SK-N-SH (cell line): ENCODE measurements at regions not wholly inside any gene's neighbourhood (a gene's known extent, or its start where the extent isn't known, plus 50 kb on each side); places are given as distances from the start of the nearest gene placed in this dataset.

Experiments used
- CTCF ChIA-PET: fragments of 300-600, 350-600 bp; formaldehyde crosslinking; extraction: SDS; loops from one replicate; lab custom pipeline; 2021; lab: Yijun Ruan, JAX
- POLR2A ChIA-PET: fragments of 350-600 bp; sonication (Branson Sonifier 250); formaldehyde crosslinking; extraction: SDS; loops from one replicate; lab custom pipeline; 2020; ENCODE audit warnings: antibody characterized with exemption, inconsistent platforms; lab: Yijun Ruan, JAX
- DNase-seq: peaks from one replicate; pipeline ENCODE4 v3.0.0; 2012
- H2AFZ ChIP-seq: fragments of 200-600 bp; sonication (generic); 2 replicates; pipeline ENCODE4 v1.8.1; 2016; ENCODE audit warnings: antibody characterized with exemption, mild to moderate bottlenecking, low read depth
- H3F3A ChIP-seq: fragments of 200-600 bp; sonication (generic); replicated peaks from 2 replicates; pipeline ENCODE3; 2016; ENCODE audit warnings: antibody characterized with exemption, mild to moderate bottlenecking; ENCODE audit not compliant: insufficient read depth
- H3K27ac ChIP-seq, 2 experiments: fragments of 200-500 bp in 1 of 2; fragments of 200-600 bp in 1 of 2; sonication (Bioruptor generic) in 1 of 2; sonication (generic), shearing (Covaris generic) in 1 of 2; 2 replicates each; pipeline versions ENCODE4 v1.5.1 to v1.6.1; 2014 to 2016; ENCODE audit warnings: low read depth in 2 of 2, inconsistent platforms in 1 of 2, low read length in 1 of 2, mild to moderate bottlenecking in 1 of 2, mixed read lengths in 1 of 2
- H3K27me3 ChIP-seq: fragments of 200-600 bp; sonication (generic), shearing (Covaris generic); 2 replicates; pipeline ENCODE4 v1.6.1; 2016; ENCODE audit warnings: mixed run types; ENCODE audit not compliant: insufficient read depth
- H3K36me3 ChIP-seq, 2 experiments: fragments of 200-500 bp in 1 of 2; fragments of 200-600 bp in 1 of 2; sonication (Bioruptor generic) in 1 of 2; sonication (generic) in 1 of 2; replicated peaks in 1 of 2; 2 replicates each; pipeline versions ENCODE3 to v1.5.1; 2014 to 2016; ENCODE audit warnings: low read length in 1 of 2, mild to moderate bottlenecking in 1 of 2; ENCODE audit not compliant: insufficient read depth in 2 of 2, control insufficient read depth in 1 of 2
- H3K4me1 ChIP-seq, 2 experiments: fragments of 200-500 bp in 1 of 2; fragments of 200-600 bp in 1 of 2; sonication (Bioruptor generic) in 1 of 2; sonication (generic), shearing (Covaris generic) in 1 of 2; 2 replicates each; pipeline versions ENCODE4 v1.5.1 to v1.6.1; 2014 to 2016; ENCODE audit warnings: low read depth in 1 of 2, low read length in 1 of 2, mixed run types in 1 of 2; ENCODE audit not compliant: insufficient read depth in 2 of 2, control insufficient read depth in 1 of 2
- H3K4me2 ChIP-seq: fragments of 200-600 bp; sonication (generic), shearing (Covaris generic); 2 replicates; pipeline ENCODE4 v1.6.1; 2017; ENCODE audit warnings: mixed run types
- H3K4me3 ChIP-seq, 2 experiments: fragments of 200-500 bp in 1 of 2; fragments of 200-600 bp in 1 of 2; sonication (Bioruptor generic) in 1 of 2; sonication (generic), shearing (Covaris generic) in 1 of 2; 2 replicates each; pipeline versions ENCODE4 v1.5.1 to v1.8.1; 2014 to 2016; ENCODE audit warnings: low read depth in 2 of 2, inconsistent platforms in 1 of 2, low read length in 1 of 2, mild to moderate bottlenecking in 1 of 2, mixed read lengths in 1 of 2, moderate library complexity in 1 of 2
- H3K79me2 ChIP-seq: fragments of 200-600 bp; sonication (generic); 2 replicates; pipeline ENCODE4 v1.8.1; 2017; ENCODE audit warnings: mild to moderate bottlenecking; ENCODE audit not compliant: insufficient read depth
- H3K9ac ChIP-seq: fragments of 200-600 bp; sonication (generic); 2 replicates; pipeline ENCODE4 v1.6.1; 2017; ENCODE audit warnings: mixed run types
- H3K9me2 ChIP-seq: fragments of 200-600 bp; sonication (generic); 2 replicates; pipeline ENCODE4 v1.6.1; 2017; ENCODE audit warnings: mixed run types
- H3K9me3 ChIP-seq: fragments of 200-600 bp; sonication (generic); 2 replicates; pipeline ENCODE4 v1.6.1; 2017; ENCODE audit warnings: mixed run types, mild to moderate bottlenecking, moderate library complexity
- H4K20me1 ChIP-seq: fragments of 200-600 bp; sonication (generic); 2 replicates; pipeline ENCODE4 v1.6.1; 2017; ENCODE audit warnings: mild to moderate bottlenecking, mixed run types; ENCODE audit not compliant: insufficient read depth
- CHD2 ChIP-seq: fragments of 150-350 bp; IDR thresholded peaks from 2 replicates; pipeline ENCODE4 v1.6.1; 2018; ENCODE audit warnings: low read length; ENCODE audit not compliant: partially characterized antibody
- EZH2phosphoT487 ChIP-seq: fragments of 200-600 bp; sonication (generic); IDR thresholded peaks from 2 replicates; pipeline ENCODE4 v1.6.1; 2017; ENCODE audit warnings: low read depth, mixed run types, mild to moderate bottlenecking, antibody characterized with exemption, moderate library complexity, borderline replicate concordance
- FOXJ3 ChIP-seq: sonication (generic); formaldehyde crosslinking; IDR thresholded peaks from 2 replicates; pipeline ENCODE4 v1.5.1; 2020; ENCODE audit warnings: mild to moderate bottlenecking, missing genetic modification reagents
- FOXM1 ChIP-seq: IDR thresholded peaks from 2 replicates; pipeline ENCODE4 v1.4.0; 2012; ENCODE audit warnings: low read depth, mild to moderate bottlenecking
- MAX ChIP-seq: IDR thresholded peaks from 2 replicates; pipeline ENCODE4 v1.4.0; 2012; ENCODE audit warnings: low read depth
- MEF2A ChIP-seq: IDR thresholded peaks from 2 replicates; pipeline ENCODE4 v1.4.0; 2012; ENCODE audit warnings: low read depth, borderline replicate concordance
- MXI1 ChIP-seq: IDR thresholded peaks from 2 replicates; pipeline ENCODE4 v1.6.1; 2012; ENCODE audit warnings: mild to moderate bottlenecking, low read depth, low read length, improper control_type of control experiment
- NRF1 ChIP-seq: IDR thresholded peaks from 2 replicates; pipeline ENCODE4 v1.6.1; 2012; ENCODE audit warnings: low read depth, mild to moderate bottlenecking, low read length
- PBX3 ChIP-seq: IDR thresholded peaks from 2 replicates; pipeline ENCODE4; 2012
- POLR2AphosphoS5 ChIP-seq: IDR thresholded peaks from 2 replicates; pipeline ENCODE4 v1.6.1; 2012; ENCODE audit warnings: low read depth, low read length
- RAD21 ChIP-seq: IDR thresholded peaks from 2 replicates; pipeline ENCODE4 v1.6.1; 2012; ENCODE audit warnings: mild to moderate bottlenecking, low read length
- RCOR1 ChIP-seq: fragments of 150-350 bp; IDR thresholded peaks from 2 replicates; pipeline ENCODE4 v1.6.1; 2017; ENCODE audit warnings: antibody characterized with exemption, low read length
- REST ChIP-seq: IDR thresholded peaks from 2 replicates; pipeline ENCODE4 v1.6.1; 2012; ENCODE audit warnings: mild to moderate bottlenecking, low read depth, low read length, moderate library complexity
- RXRA ChIP-seq: IDR thresholded peaks from 2 replicates; pipeline ENCODE4 v1.4.0; 2012; ENCODE audit warnings: low read depth, mild to moderate bottlenecking, borderline replicate concordance
- SMC3 ChIP-seq: IDR thresholded peaks from 2 replicates; pipeline ENCODE4 v1.6.1; 2012; ENCODE audit warnings: low read depth, low read length, improper control_type of control experiment
- TCF12 ChIP-seq: IDR thresholded peaks from 2 replicates; pipeline ENCODE4 v1.4.0; 2012
- USF2 ChIP-seq: fragments of 150-350 bp; IDR thresholded peaks from 2 replicates; pipeline ENCODE4 v1.6.1; 2017; ENCODE audit warnings: antibody characterized with exemption, low read length, low read depth, borderline replicate concordance
- WGBS: methylation state at CpG from one replicate; pipeline ENCODE4 v1.1.6; 2017; ENCODE audit warnings: low lambda C conversion rate; 5-methylcytosine and 5-hydroxymethylcytosine counted together

- no peak for TF ChIP-seq MAX
- no peak for TF ChIP-seq MEF2A
- TF ChIP-seq NRF1: no peak
Measured at GRCh38 chr7:10733747-10734146, 239.9 kb upstream of the PHF14 start (continued).

- H3K27ac ChIP-seq: no peak overlapping the region
- no peaks in the 10 kb centered on the region for H3K9me2 ChIP-seq
- 7% methylated on average over 2 of the region's 2 CpGs for WGBS
Measured at GRCh38 chr7:10734595-10734994, 239.1 kb upstream of the PHF14 start.

More at GRCh38 chr7:10734595-10734994, 239.1 kb upstream of the PHF14 start:
- Histone ChIP-seq H3F3A (no peaks in the 10 kb centered on the region), H4K20me1 (no peaks in the 10 kb centered on the region), H3K9me3 (no peaks in the 10 kb centered on the region), H3K79me2 (no peaks in the 10 kb centered on the region), H2AFZ (no peak overlapping the region), H3K36me3 (no peaks in the 10 kb centered on the region), H3K27me3 (no peaks in the 10 kb centered on the region), H3K4me2 (no peak overlapping the region), H3K9ac (no peak overlapping the region), H3K4me1 (no peaks in the 10 kb centered on the region), H3K4me3 (no peak overlapping the region)
- DNase-seq: no peak
- CTCF ChIA-PET: interaction anchor here (0.5 to 1.1 kb wide), 3 partner anchors 8 to 75 kb away, joined by 3 read pairs; no protein-coding TSS in a partner anchor
- TF ChIP-seq SMC3: no peak
- TF ChIP-seq RCOR1: no peak
- TF ChIP-seq MXI1: no peak
- no peak for TF ChIP-seq RXRA
- TF ChIP-seq MEF2A: no peak
- TF ChIP-seq CHD2: no peak
- TF ChIP-seq REST: no peak
- no peak for TF ChIP-seq POLR2AphosphoS5
- no peak for TF ChIP-seq MAX
- TF ChIP-seq FOXJ3 (CRISPR knock-in tag): no peak
- no peak for TF ChIP-seq FOXM1
- TF ChIP-seq RAD21: no peak
- TF ChIP-seq USF2: no peak
- no peak for TF ChIP-seq EZH2phosphoT487
- TF ChIP-seq TCF12: no peak
- no peak for TF ChIP-seq PBX3
- POLR2A ChIA-PET: no interaction called here
